Activated T-helper 1 cell treated with anti-CD3 and anti-CD28 coated beads, Interleukin-2, amount 50 U/mL, for 16 hours (primary cell): ENCODE measurements at regions not wholly inside any gene's neighbourhood (a gene's known extent, or its start where the extent isn't known, plus 50 kb on each side); places are given as distances from the start of the nearest gene placed in this dataset.

Source experiments
- DNase-seq, 2 donors: peaks; one replicate each; pipeline ENCODE4 v3.0.0-alpha.2; 2020; ENCODE audit warnings: low read depth in 1 of 2, low spot score in 1 of 2

GRCh38 chr6:99867026-99867425 lies 127.0 kb downstream of the MCHR2 start:
- DNase-seq = no peak

DNA sequence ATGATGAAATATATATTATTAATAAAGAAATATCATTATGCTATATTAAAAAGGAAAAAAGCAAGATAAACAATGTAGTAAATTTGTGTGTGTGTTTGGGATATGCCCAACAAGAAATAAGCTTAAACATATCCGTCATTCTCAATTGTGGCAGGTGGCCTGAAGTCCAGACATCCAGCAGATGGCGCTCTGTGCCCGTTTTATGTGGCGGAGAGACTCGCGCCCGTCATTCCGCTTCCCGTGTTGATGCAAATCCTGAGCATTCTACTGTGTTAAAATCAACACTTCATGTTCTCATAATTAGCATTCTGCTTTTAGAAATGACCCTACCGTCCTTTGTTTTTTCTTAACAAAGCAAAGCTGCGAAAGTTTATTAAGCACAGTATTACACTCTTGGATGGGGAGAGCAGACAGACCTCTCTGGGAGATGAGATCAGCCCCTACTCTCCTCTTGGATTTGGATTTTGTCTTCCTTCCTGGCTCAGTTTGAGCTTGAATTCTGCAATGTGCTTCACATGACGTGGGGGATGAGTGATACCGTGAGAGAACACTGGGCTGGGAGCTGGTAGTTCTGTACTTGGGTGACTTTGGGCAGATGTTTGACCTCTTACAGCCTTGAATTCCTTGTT lies 125.8 kb downstream of the MCHR2 start:
- peak; percentile 36 to 47 for DNase-seq
